Type B pancreatic cell (in vitro differentiated cells): ENCODE measurements at regions not wholly inside any gene's neighbourhood (a gene's known extent, or its start where the extent isn't known, plus 50 kb on each side); places are given as distances from the start of the nearest gene placed in this dataset.

Source experiments
- DNase-seq: peaks from one replicate; pipeline ENCODE4 v3.0.0; 2021; ENCODE audit warnings: mixed read lengths; ENCODE audit not compliant: unreplicated experiment; ENCODE audit errors: extremely low spot score
- H3K27ac Mint-ChIP-seq: 2 replicates; pipeline ENCODE4 v1.8.0; 2021; ENCODE audit warnings: mild to moderate bottlenecking, mixed read lengths
- H3K27me3 Mint-ChIP-seq: 2 replicates; pipeline ENCODE4 v1.8.0; 2021; ENCODE audit warnings: mixed read lengths
- H3K36me3 Mint-ChIP-seq: 2 replicates; pipeline ENCODE4 v1.8.0; 2021; ENCODE audit warnings: mixed read lengths
- H3K4me1 Mint-ChIP-seq: one replicate; pipeline ENCODE4 v1.8.0; 2021; ENCODE audit warnings: mixed read lengths; ENCODE audit not compliant: unreplicated experiment
- H3K4me3 Mint-ChIP-seq: 2 replicates; pipeline ENCODE4 v1.8.0; 2021; ENCODE audit warnings: mild to moderate bottlenecking, mixed read lengths
- H3K9me3 Mint-ChIP-seq: 2 replicates; pipeline ENCODE4 v1.8.0; 2021; ENCODE audit warnings: mixed read lengths
- CTCF ChIP-seq: fragments of 200-600 bp; sonication (generic); conservative IDR thresholded peaks from 2 replicates; pipeline ENCODE4 v1.5.0; 2021; ENCODE audit warnings: antibody characterized with exemption, mild to moderate bottlenecking

- Mint-ChIP-seq H3K36me3 (no peaks in the 10 kb centered on the region), H3K4me3 (no peak overlapping the region), H3K27me3 (no peaks in the 10 kb centered on the region), H3K4me1 (peaks cover 5% of the 10 kb centered on the region), H3K27ac (no peak overlapping the region), H3K9me3 (no peaks in the 10 kb centered on the region)
- DNase-seq = no peak
- no peak for TF ChIP-seq CTCF
Observed at GRCh38 chr3:27661797-27662196, 60.3 kb downstream of the EOMES start.

- no peak for DNase-seq
- Mint-ChIP-seq H3K36me3 (no peaks in the 10 kb centered on the region), H3K9me3 (no peaks in the 10 kb centered on the region), H3K4me1 (no peaks in the 10 kb centered on the region), H3K27ac (no peak overlapping the region), H3K4me3 (no peak overlapping the region), H3K27me3 (no peaks in the 10 kb centered on the region)
- TF ChIP-seq CTCF = peak; percentile 83
Observed at GRCh38 chr3:27659279-27660021, 62.7 kb downstream of the EOMES start.

- H3K36me3 Mint-ChIP-seq = no peaks in the 10 kb centered on the region
Observed at GRCh38 chr3:27658741-27659140, 63.4 kb downstream of the EOMES start.

GRCh38 chr3:27657871-27658270, 64.3 kb downstream of the EOMES start:
- no peaks in the 10 kb centered on the region for H3K36me3 Mint-ChIP-seq
- no peak for TF ChIP-seq CTCF
- DNase-seq = no peak
- no peak overlapping the region for H3K4me3 Mint-ChIP-seq
- no peaks in the 10 kb centered on the region for H3K9me3 Mint-ChIP-seq
- H3K27me3 Mint-ChIP-seq = no peaks in the 10 kb centered on the region
- H3K27ac Mint-ChIP-seq = no peak overlapping the region
- no peaks in the 10 kb centered on the region for H3K4me1 Mint-ChIP-seq

More at GRCh38 chr3:27658741-27659140, 63.4 kb downstream of the EOMES start:
- no peak for TF ChIP-seq CTCF
- Mint-ChIP-seq H3K27me3 (no peaks in the 10 kb centered on the region), H3K9me3 (no peaks in the 10 kb centered on the region), H3K27ac (no peak overlapping the region), H3K4me1 (no peaks in the 10 kb centered on the region), H3K4me3 (no peak overlapping the region)
- DNase-seq = no peak

- Mint-ChIP-seq H3K4me1 (no peaks in the 10 kb centered on the region), H3K4me3 (no peak overlapping the region), H3K9me3 (no peaks in the 10 kb centered on the region), H3K36me3 (no peaks in the 10 kb centered on the region), H3K27me3 (no peaks in the 10 kb centered on the region), H3K27ac (no peak overlapping the region)
- no peak for DNase-seq
- TF ChIP-seq CTCF = no peak
Observed at GRCh38 chr3:27657404-27657803, 64.7 kb downstream of the EOMES start.
